Adrenal gland (tissue), 9 donors: ENCODE measurements at regions not wholly inside any gene's neighbourhood (a gene's known extent, or its start where the extent isn't known, plus 50 kb on each side); places are given as distances from the start of the nearest gene placed in this dataset.
A peak's percentile ranks its signal among the peaks of the same experiment; 100 is the strongest.

Source experiments
- DNase-seq, 7 donors: peaks; one replicate each; pipeline ENCODE4 v3.0.0-alpha.2; 2019 to 2020
- H3K27ac ChIP-seq, 5 donors: fragments of 200-600 bp; sonication (generic) in 4 of 5; 1 replicate in 3 of 5; 2 replicates in 2 of 5; pipeline versions ENCODE4 v1.5.1 to v1.8.0; 2016 to 2020; ENCODE audit warnings: mild to moderate bottlenecking in 1 of 5
- H3K27me3 ChIP-seq: fragments of 200-600 bp; 2 replicates; pipeline ENCODE4 v1.8.0; 2021
- H3K36me3 ChIP-seq, 2 donors: fragments of 200-600 bp; replicated peaks in 1 of 2; 1 replicate in 1 of 2; 2 replicates in 1 of 2; pipeline versions ENCODE4 v1.5.1 to v1.8.0; 2018 to 2022
- H3K4me1 ChIP-seq, 2 donors: fragments of 200-600 bp; replicated peaks in 1 of 2; 1 replicate in 1 of 2; 2 replicates in 1 of 2; pipeline versions ENCODE4 v1.5.1 to v1.8.0; 2018 to 2021
- H3K4me3 ChIP-seq, 4 donors: fragments of 200-600 bp; sonication (generic) in 3 of 4; one replicate each; pipeline ENCODE4 v1.5.1; 2016 to 2018
- H3K9me3 ChIP-seq, 3 donors: fragments of 200-600 bp; sonication (generic) in 1 of 3; replicated peaks in 1 of 3; 1 replicate in 2 of 3; 2 replicates in 1 of 3; pipeline versions ENCODE4 v1.5.1 to v1.8.0; 2016 to 2021
- POLR2A ChIP-seq, 2 donors: fragments of 450-650 bp; IDR thresholded peaks; one replicate each; pipeline ENCODE4 v1.6.1; 2017; ENCODE audit warnings: antibody characterized with exemption in 2 of 2, mild to moderate bottlenecking in 2 of 2, moderate library complexity in 1 of 2
- WGBS, 4 donors: extraction: QIAGEN DNeasy Blood & Tissue Kit in 2 of 4; methylation state at CpG; one replicate each; pipeline versions ENCODE4 v1.1.5 to v1.1.7; 2013 to 2017; 5-methylcytosine and 5-hydroxymethylcytosine counted together
- intact Hi-C, 2 donors: fragments of 100-400 bp; cut with DNase I; formaldehyde crosslinking; loops; one replicate each; pipeline versions ENCODE4 v1.14.1 to v1.15.0; 2022 to 2023
- TF ChIP-seq, protein P1 (sequence below), 6 experiments: fragments of 450-650 bp in 4 of 6; fragments of 200-600 bp in 2 of 6; sonication (generic) in 1 of 6; IDR thresholded peaks; 1 replicate in 5 of 6; 2 replicates in 1 of 6; pipeline versions ENCODE4 v1.5.1 to v1.8.0; 2016 to 2021; ENCODE audit warnings: antibody characterized with exemption in 6 of 6, mild to moderate bottlenecking in 2 of 6, moderate library complexity in 1 of 6
- donor health status: healthy with polysubstance abuse.
- donor health status: Bipolar disorder and iron deficiency.
- donor health status: DM: yes; HTN: yes; CAD: no.
- donor health status: DM: no; HTN: no; CAD: no.
- donor health status: DM: no; HTN: no; CAD: no.

DNA sequence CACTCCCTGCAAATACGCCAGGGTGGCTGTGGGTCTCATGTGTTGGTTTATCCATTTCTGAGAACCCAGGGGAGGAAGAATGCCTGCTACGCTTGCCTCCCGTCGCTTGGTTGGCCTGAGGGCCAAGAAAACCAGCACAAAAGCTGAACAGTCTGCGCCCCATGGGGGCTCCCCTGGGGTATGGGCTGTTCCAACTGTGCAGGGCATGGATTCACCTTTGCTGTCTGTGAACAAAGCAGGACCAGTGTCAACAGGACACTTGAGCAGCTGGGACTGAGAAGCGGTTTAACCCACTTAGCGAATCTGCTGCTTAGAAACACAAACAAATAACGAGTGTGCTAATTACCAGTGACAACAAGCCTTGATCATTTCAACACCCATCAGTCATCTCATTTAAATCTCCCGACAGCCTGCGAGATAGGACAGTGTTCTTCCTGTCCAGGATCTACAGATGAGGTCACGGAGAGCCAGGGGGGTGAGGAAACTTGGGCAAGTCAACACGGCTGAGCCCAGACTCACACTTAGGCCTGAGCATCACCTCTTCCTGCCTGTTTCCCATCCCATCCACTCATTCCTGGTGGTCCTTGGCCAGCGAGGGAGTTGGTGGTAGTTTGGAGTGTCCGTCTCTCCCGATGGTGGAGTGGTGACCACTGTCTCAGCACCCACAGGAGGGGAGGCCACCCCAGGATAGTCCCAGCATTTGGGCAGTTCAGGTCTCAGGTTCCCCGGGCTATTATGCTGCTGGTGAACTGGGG lies 111.6 kb upstream of the HAAO start:
- no peaks in the 10 kb centered on the region for H3K9me3 ChIP-seq
- peak overlapping the region in 1 of 5 donors; percentile 17 for H3K27ac ChIP-seq
- TF ChIP-seq POLR2A (IDR thresholded peaks at IDR 0.05) = no peak
- TF ChIP-seq, protein P1, sequence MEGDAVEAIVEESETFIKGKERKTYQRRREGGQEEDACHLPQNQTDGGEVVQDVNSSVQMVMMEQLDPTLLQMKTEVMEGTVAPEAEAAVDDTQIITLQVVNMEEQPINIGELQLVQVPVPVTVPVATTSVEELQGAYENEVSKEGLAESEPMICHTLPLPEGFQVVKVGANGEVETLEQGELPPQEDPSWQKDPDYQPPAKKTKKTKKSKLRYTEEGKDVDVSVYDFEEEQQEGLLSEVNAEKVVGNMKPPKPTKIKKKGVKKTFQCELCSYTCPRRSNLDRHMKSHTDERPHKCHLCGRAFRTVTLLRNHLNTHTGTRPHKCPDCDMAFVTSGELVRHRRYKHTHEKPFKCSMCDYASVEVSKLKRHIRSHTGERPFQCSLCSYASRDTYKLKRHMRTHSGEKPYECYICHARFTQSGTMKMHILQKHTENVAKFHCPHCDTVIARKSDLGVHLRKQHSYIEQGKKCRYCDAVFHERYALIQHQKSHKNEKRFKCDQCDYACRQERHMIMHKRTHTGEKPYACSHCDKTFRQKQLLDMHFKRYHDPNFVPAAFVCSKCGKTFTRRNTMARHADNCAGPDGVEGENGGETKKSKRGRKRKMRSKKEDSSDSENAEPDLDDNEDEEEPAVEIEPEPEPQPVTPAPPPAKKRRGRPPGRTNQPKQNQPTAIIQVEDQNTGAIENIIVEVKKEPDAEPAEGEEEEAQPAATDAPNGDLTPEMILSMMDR (IDR thresholded peaks at IDR 0.05) = no peak
- intact Hi-C loops = no loop called here
- no peaks in the 10 kb centered on the region for H3K27me3 ChIP-seq
- no peaks in the 10 kb centered on the region for H3K36me3 ChIP-seq
- peaks cover 0 to 39% of the 10 kb centered on the region in 2 donors for H3K4me1 ChIP-seq
- peak in 1 of 7 donors; percentile 72 for DNase-seq
- H3K4me3 ChIP-seq = no peak overlapping the region
- 77 to 85% (median 84%) methylated on average over 11 to 16 of the region's 16 CpGs for WGBS, 4 donors

DNA sequence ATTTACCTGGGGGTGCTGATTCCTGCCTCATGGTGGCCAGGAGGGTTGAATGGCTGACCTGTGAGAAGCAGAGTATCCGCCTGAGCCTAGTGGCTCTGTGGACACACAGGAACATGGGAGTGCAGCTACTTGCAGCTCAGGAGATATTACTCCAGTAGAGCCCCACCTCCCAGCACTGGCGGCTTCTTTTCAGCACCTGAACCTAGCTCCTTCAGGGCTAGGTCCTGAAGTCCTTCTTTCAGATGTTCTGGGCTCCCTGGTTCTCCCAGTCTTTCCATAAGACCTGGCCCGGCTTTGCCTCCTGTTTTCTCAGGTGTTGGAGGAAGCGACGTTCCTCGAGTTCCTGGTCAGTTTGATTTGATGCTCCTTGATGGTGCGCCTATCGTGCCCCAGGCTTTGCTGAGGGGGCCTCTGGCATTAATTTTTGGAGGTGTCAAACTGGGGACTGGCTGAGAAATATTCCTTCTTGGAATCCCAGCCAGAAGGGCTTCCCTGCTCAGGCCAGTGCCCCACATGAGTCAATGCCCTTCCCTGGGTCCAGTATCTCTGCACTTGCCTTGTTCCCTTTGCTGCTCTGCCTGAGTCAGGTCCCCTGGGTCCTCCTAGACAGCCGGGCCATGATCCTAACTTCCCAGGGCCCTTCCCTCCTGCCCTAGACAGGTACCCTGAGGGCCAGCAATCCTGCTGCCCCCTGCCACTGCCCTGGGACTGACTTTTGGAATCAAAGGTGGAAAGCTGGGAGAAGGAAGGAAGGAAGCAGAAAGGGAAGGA lies 110.7 kb upstream of the HAAO start:
- Histone ChIP-seq H3K4me3 (no peak overlapping the region), H3K36me3 (no peaks in the 10 kb centered on the region), H3K27ac (peak overlapping the region in 1 of 5 donors; percentile 17), H3K4me1 (peaks cover 0 to 34% of the 10 kb centered on the region in 2 donors), H3K27me3 (no peaks in the 10 kb centered on the region), H3K9me3 (no peaks in the 10 kb centered on the region)
- intact Hi-C loops = no loop called here
- 83 to 88% (median 85%) methylated on average over 9 of the region's 9 CpGs for WGBS, 4 donors
- TF ChIP-seq, protein P1 (IDR thresholded peaks at IDR 0.05) = no peak
- no peak for TF ChIP-seq POLR2A (IDR thresholded peaks at IDR 0.05)
- peak in 1 of 7 donors; percentile 47 for DNase-seq

DNA sequence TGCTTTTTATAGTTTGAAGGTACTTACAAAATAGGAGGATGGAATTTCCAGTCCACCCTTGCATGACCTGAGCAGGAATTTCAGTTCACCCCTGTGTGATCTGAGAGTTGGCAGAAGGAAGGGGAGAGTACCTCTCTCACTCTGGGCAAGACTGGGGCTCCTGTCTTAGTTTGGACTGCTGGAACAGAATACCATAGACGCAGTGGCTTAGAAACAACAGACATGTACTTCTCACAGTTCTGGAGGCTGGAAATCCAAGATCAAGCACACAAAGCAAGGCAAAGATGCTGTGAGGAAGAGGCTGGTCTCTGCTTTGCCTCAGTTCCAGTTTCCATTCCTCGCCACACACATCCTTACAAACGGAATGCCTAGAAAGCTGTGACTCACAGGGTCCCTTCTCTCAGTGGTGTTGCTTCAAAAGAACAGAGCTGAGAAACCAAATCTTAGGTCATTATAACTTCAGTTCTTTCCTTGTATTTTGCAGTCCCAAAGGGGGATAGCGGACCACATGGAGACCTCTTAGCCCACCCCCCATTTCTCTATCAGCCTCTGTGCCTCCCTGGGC lies 108.8 kb upstream of the HAAO start:
- 76 to 86% (median 78%) methylated on average over 4 of the region's 4 CpGs for WGBS, 4 donors
- Histone ChIP-seq H3K4me1 (peaks cover 0 to 24% of the 10 kb centered on the region in 2 donors), H3K27ac (no peak overlapping the region), H3K36me3 (no peaks in the 10 kb centered on the region), H3K4me3 (no peak overlapping the region), H3K9me3 (no peaks in the 10 kb centered on the region), H3K27me3 (no peaks in the 10 kb centered on the region)
- peak in 1 of 7 donors; percentile 11 for DNase-seq
- no peak for TF ChIP-seq POLR2A (IDR thresholded peaks at IDR 0.05)
- TF ChIP-seq, protein P1 (IDR thresholded peaks at IDR 0.05) = no peak
- intact Hi-C loops = no loop called here

DNA sequence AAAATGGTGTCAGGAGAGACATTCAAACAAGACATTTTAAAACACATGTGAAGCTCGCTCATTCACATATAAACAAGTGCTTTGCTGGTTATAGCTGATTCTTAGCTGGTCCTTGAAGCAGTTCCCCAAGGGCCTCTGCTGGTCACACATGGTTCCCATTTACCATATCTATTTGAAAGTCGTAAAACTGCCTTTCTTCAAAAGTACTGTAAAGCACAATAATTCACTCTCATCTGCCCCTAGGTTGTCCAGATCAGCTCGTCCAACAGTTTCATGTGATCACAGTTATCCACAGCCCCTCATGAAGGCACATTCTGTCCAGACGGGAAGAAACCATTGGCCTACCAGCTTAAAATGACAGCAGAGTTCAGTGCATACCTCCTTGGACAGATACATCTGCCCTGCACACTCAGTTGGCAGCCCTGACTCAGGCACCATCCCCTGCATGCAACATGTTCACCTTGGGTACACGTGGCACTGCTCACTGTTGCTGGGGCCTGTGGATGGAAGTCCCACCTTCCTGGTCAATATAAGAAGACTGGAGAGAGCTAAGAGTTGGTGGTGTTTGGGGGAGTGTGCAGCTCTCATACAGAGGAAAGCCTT lies 108.0 kb upstream of the HAAO start:
- no peak overlapping the region for H3K27ac ChIP-seq
- WGBS, 4 donors = 76 to 96% (median 85%) methylated on average over 4 to 5 of the region's 5 CpGs

More for the DNA sequence above, 108.0 kb upstream of the HAAO start:
- peaks cover 0 to 17% of the 10 kb centered on the region in 2 donors for H3K4me1 ChIP-seq
- intact Hi-C loops = no loop called here
- H3K36me3 ChIP-seq = no peaks in the 10 kb centered on the region
- H3K9me3 ChIP-seq = no peaks in the 10 kb centered on the region
- H3K27me3 ChIP-seq = no peaks in the 10 kb centered on the region
- H3K4me3 ChIP-seq = no peak overlapping the region
- TF ChIP-seq, protein P1 (IDR thresholded peaks at IDR 0.05) = no peak
- no peak for TF ChIP-seq POLR2A (IDR thresholded peaks at IDR 0.05)
- peak in 1 of 7 donors; percentile 39 for DNase-seq
